GM23338 (cell line): ENCODE measurements at regions not wholly inside any gene's neighbourhood (a gene's known extent, or its start where the extent isn't known, plus 50 kb on each side); places are given as distances from the start of the nearest gene placed in this dataset.

Experiments used
- ATAC-seq: fragments of 200-7000 bp; cut with Tn5 transposase; 3 replicates; pipeline ENCODE4 v1.9.1; 2020
- DNase-seq: peaks from one replicate; pipeline ENCODE4 v3.0.0-alpha.2; 2015; ENCODE audit warnings: low spot score
- H2AFZ ChIP-seq: fragments of 200-600 bp; sonication (generic); 2 replicates; pipeline ENCODE4 v1.8.0; 2016; ENCODE audit warnings: antibody characterized with exemption, mild to moderate bottlenecking, moderate library complexity
- H3F3A ChIP-seq: fragments of 200-600 bp; sonication (generic); replicated peaks from 2 replicates; pipeline ENCODE4 v1.8.0; 2017; ENCODE audit warnings: antibody characterized with exemption, mixed run types, low read depth
- H3K27ac ChIP-seq: fragments of 200-600 bp; sonication (generic); 2 replicates; pipeline ENCODE4 v1.6.1; 2016; ENCODE audit warnings: low read depth
- H3K27me3 ChIP-seq: fragments of 200-600 bp; sonication (generic); 2 replicates; pipeline ENCODE4 v1.8.0; 2016; ENCODE audit warnings: mild to moderate bottlenecking, mixed run types, moderate library complexity; ENCODE audit not compliant: insufficient read depth
- H3K36me3 ChIP-seq: fragments of 200-600 bp; sonication (generic); 2 replicates; pipeline ENCODE4 v1.8.0; 2016; ENCODE audit warnings: mild to moderate bottlenecking; ENCODE audit not compliant: insufficient read depth
- H3K4me1 ChIP-seq: fragments of 200-600 bp; sonication (generic); 2 replicates; pipeline ENCODE4 v1.8.0; 2016; ENCODE audit warnings: mild to moderate bottlenecking, moderate library complexity; ENCODE audit not compliant: insufficient read depth
- H3K4me2 ChIP-seq: fragments of 200-600 bp; sonication (generic); 2 replicates; pipeline ENCODE4 v1.7.1; 2017; ENCODE audit warnings: mixed run types
- H3K4me3 ChIP-seq: fragments of 200-600 bp; sonication (generic); 2 replicates; pipeline ENCODE4 v1.6.1; 2016; ENCODE audit warnings: mixed run types
- H3K79me2 ChIP-seq: fragments of 200-600 bp; sonication (generic); replicated peaks from 2 replicates; pipeline ENCODE4 v1.8.0; 2017; ENCODE audit warnings: mild to moderate bottlenecking; ENCODE audit not compliant: insufficient read depth
- H3K9me2 ChIP-seq: fragments of 200-600 bp; sonication (generic); 2 replicates; pipeline ENCODE4 v1.8.0; 2017; ENCODE audit not compliant: insufficient read depth
- H4K20me1 ChIP-seq: fragments of 200-600 bp; sonication (generic); replicated peaks from 2 replicates; pipeline ENCODE4 v1.8.0; 2017; ENCODE audit warnings: mild to moderate bottlenecking; ENCODE audit not compliant: insufficient read depth
- H3K27ac Mint-ChIP-seq: 2 replicates; pipeline ENCODE4 v1.8.0; 2020; ENCODE audit warnings: inconsistent platforms, mild to moderate bottlenecking, moderate library complexity, mixed read lengths
- H3K27me3 Mint-ChIP-seq: 3 replicates; pipeline ENCODE4 v1.8.0; 2022; ENCODE audit warnings: low read depth, mild to moderate bottlenecking, moderate library complexity, mixed read lengths, inconsistent platforms; ENCODE audit not compliant: insufficient read depth, poor library complexity
- H3K36me3 Mint-ChIP-seq: 3 replicates; pipeline ENCODE4 v1.8.0; 2021; ENCODE audit warnings: low read depth, mild to moderate bottlenecking, inconsistent platforms, moderate library complexity, mixed read lengths
- H3K4me1 Mint-ChIP-seq: 3 replicates; pipeline ENCODE4 v1.8.0; 2020; ENCODE audit warnings: mild to moderate bottlenecking, inconsistent platforms, mixed read lengths
- H3K4me3 Mint-ChIP-seq: 3 replicates; pipeline ENCODE4 v1.8.0; 2021; ENCODE audit warnings: moderate library complexity, mild to moderate bottlenecking, inconsistent platforms, mixed read lengths
- H3K9me3 Mint-ChIP-seq: 3 replicates; pipeline ENCODE4 v1.8.0; 2020; ENCODE audit warnings: moderate library complexity, mild to moderate bottlenecking, inconsistent platforms, mixed read lengths
- CREB1 ChIP-seq: fragments of 250-450 bp; sonication (Bioruptor Pico); IDR thresholded peaks from 2 replicates; pipeline ENCODE4 v1.5.0; 2020; ENCODE audit warnings: low read depth, mild to moderate bottlenecking, moderate library complexity
- CTCF ChIP-seq, 2 experiments: fragments of 200-600 bp in 1 of 2; sonication (generic) in 1 of 2; conservative IDR thresholded peaks; 2 replicates each; pipeline versions ENCODE4 v1.5.1 to v1.6.1; 2016 to 2017; ENCODE audit warnings: antibody characterized with exemption in 2 of 2, low read depth in 2 of 2, mild to moderate bottlenecking in 2 of 2, moderate library complexity in 1 of 2
- ETS1 ChIP-seq: IDR thresholded peaks from 2 replicates; pipeline ENCODE4 v1.6.1; 2016; ENCODE audit warnings: antibody characterized with exemption
- EZH2 ChIP-seq: fragments of 200-600 bp; sonication (generic); IDR thresholded peaks from one replicate; pipeline ENCODE4 v1.8.0; 2017; ENCODE audit warnings: antibody characterized with exemption, mild to moderate bottlenecking, low read depth; ENCODE audit not compliant: unreplicated experiment
- EZH2phosphoT487 ChIP-seq: fragments of 200-600 bp; sonication (generic); IDR thresholded peaks from one replicate; pipeline ENCODE4 v1.8.1; 2018; ENCODE audit warnings: antibody characterized with exemption; ENCODE audit not compliant: unreplicated experiment
- JUNB ChIP-seq: IDR thresholded peaks from one replicate; pipeline ENCODE4 v1.6.1; 2016; ENCODE audit warnings: antibody characterized with exemption; ENCODE audit not compliant: unreplicated experiment
- NANOG ChIP-seq: IDR thresholded peaks from 2 replicates; pipeline ENCODE4 v1.6.1; 2016; ENCODE audit warnings: antibody characterized with exemption, borderline replicate concordance
- POLR2AphosphoS5 ChIP-seq: IDR thresholded peaks from 2 replicates; pipeline ENCODE4 v1.6.1; 2016; ENCODE audit warnings: antibody characterized with exemption, low read depth
- ZNF114 ChIP-seq: fragments of 250-450 bp; sonication (Bioruptor Pico); IDR thresholded peaks from 2 replicates; pipeline ENCODE4 v1.5.0; 2020; ENCODE audit warnings: mild to moderate bottlenecking, moderate library complexity
- ZNF331 ChIP-seq: fragments of 250-450 bp; sonication (Bioruptor Pico); IDR thresholded peaks from 2 replicates; pipeline ENCODE4 v1.5.0; 2020; ENCODE audit warnings: low read depth, mild to moderate bottlenecking, moderate library complexity
- ZNF462 ChIP-seq: fragments of 250-450 bp; sonication (Bioruptor Pico); IDR thresholded peaks from 2 replicates; pipeline ENCODE4 v1.5.0; 2020; ENCODE audit warnings: mild to moderate bottlenecking, moderate library complexity

- DNase-seq = no peak
- H3K4me3 ChIP-seq = no peak overlapping the region
- Mint-ChIP-seq H3K9me3 (0 out of 3 replicates have a peak, but pooled peaks cover 2% of the 10 kb centered on the region), H3K27me3 (peaks cover 2% of the 10 kb centered on the region), H3K36me3 (0 out of 3 replicates have a peak, but pooled peaks cover 4% of the 10 kb centered on the region), H3K4me1 (peaks cover 20% of the 10 kb centered on the region), H3K27ac (no peak overlapping the region), H3K4me3 (no peak overlapping the region)
- TF ChIP-seq JUNB (no peak), ZNF114 (CRISPR knock-in tag) (no peak), ZNF462 (CRISPR knock-in tag) (no peak), EZH2phosphoT487 (no peak), ETS1 (no peak), NANOG (no peak), EZH2 (no peak), CREB1 (CRISPR knock-in tag) (no peak), CTCF (conservative IDR thresholded peaks at IDR 0.05; ENCODE audit: low read depth in 2 of 2) (no peak), ZNF331 (CRISPR knock-in tag) (no peak), POLR2AphosphoS5 (no peak)
- no peaks in the 10 kb centered on the region for H3K27me3 ChIP-seq
- H2AFZ ChIP-seq = no peak overlapping the region
- no peak overlapping the region for H3K27ac ChIP-seq
- H3F3A ChIP-seq = no peaks in the 10 kb centered on the region
- no peak overlapping the region for H3K4me2 ChIP-seq
- H3K79me2 ChIP-seq = no peaks in the 10 kb centered on the region
- H3K4me1 ChIP-seq = peaks cover 15% of the 10 kb centered on the region
- no peaks in the 10 kb centered on the region for H4K20me1 ChIP-seq
- no peak for ATAC-seq
- no peaks in the 10 kb centered on the region for H3K36me3 ChIP-seq
- H3K9me2 ChIP-seq = no peaks in the 10 kb centered on the region
These were observed 175.6 kb upstream of the BMPER start for GRCh38 chr7:33729726-33730125.
